PC-3 (cell line): ENCODE measurements at regions not wholly inside any gene's neighbourhood (a gene's known extent, or its start where the extent isn't known, plus 50 kb on each side); places are given as distances from the start of the nearest gene placed in this dataset.

Source experiments
- ATAC-seq: fragments of 200-7000 bp; cut with Tn5 transposase; 2 replicates; pipeline ENCODE4 v1.9.1; 2020; ENCODE audit warnings: mild to moderate bottlenecking, moderate library complexity
- BruUV-seq: library from RNA; stranded (reverse); fragments of 400-500 nt; replicated peaks from 2 replicates; lab custom pipeline; 2021; lab: Mats Ljungman, UMichigan
- CTCF ChIA-PET: fragments of 300-600 bp; sonication (Branson Sonifier 250); formaldehyde crosslinking; loops from one replicate; lab custom pipeline; 2022; ENCODE audit warnings: antibody characterized with exemption; lab: Charles Lee
- POLR2A ChIA-PET: fragments of 300-600 bp; sonication (Branson Sonifier 250); formaldehyde crosslinking; loops from one replicate; lab custom pipeline; 2022; ENCODE audit warnings: antibody characterized with exemption; ENCODE audit not compliant: unreplicated experiment; lab: Charles Lee
- DNase-seq: peaks from one replicate; pipeline ENCODE4 v3.0.0-alpha.2; 2015
- H2AFZ ChIP-seq: fragments of 300-600 bp; sonication (generic); 2 replicates; pipeline ENCODE4 v1.6.0; 2016; ENCODE audit warnings: antibody characterized with exemption, low read length
- H3F3A ChIP-seq: fragments of 300-600 bp; sonication (generic); one replicate; pipeline ENCODE4 v1.6.0; 2017; ENCODE audit warnings: antibody characterized with exemption, low read length, control low read depth, mild to moderate bottlenecking; ENCODE audit not compliant: unreplicated experiment
- H3K27ac ChIP-seq: fragments of 300-600 bp; sonication (generic); 2 replicates; pipeline ENCODE4 v1.5.1; 2016; ENCODE audit warnings: mild to moderate bottlenecking, low read length
- H3K27me3 ChIP-seq: fragments of 300-600 bp; sonication (generic); 2 replicates; pipeline ENCODE4 v1.6.1; 2016; ENCODE audit warnings: low read length, mixed read lengths
- H3K36me3 ChIP-seq: fragments of 300-600 bp; sonication (generic); 2 replicates; pipeline ENCODE4 v1.6.1; 2016; ENCODE audit warnings: low read depth, mixed run types, low read length, mixed read lengths
- H3K4me1 ChIP-seq: fragments of 300-600 bp; sonication (generic); 2 replicates; pipeline ENCODE4 v1.5.1; 2016; ENCODE audit warnings: low read length; ENCODE audit not compliant: insufficient read depth
- H3K4me2 ChIP-seq: fragments of 300-600 bp; sonication (generic); 2 replicates; pipeline ENCODE4 v1.6.0; 2016; ENCODE audit warnings: low read length
- H3K4me3 ChIP-seq: fragments of 300-600 bp; sonication (generic); 2 replicates; pipeline ENCODE4 v1.5.1; 2016; ENCODE audit warnings: mild to moderate bottlenecking, low read length, mixed read lengths
- H3K79me2 ChIP-seq: fragments of 300-600 bp; sonication (generic); 2 replicates; pipeline ENCODE4 v1.6.1; 2017; ENCODE audit warnings: low read length, mixed read lengths
- H3K9ac ChIP-seq: fragments of 300-600 bp; sonication (generic); 2 replicates; pipeline ENCODE4 v1.6.0; 2016; ENCODE audit warnings: mild to moderate bottlenecking, low read length
- H3K9me2 ChIP-seq: fragments of 300-600 bp; sonication (generic); replicated peaks from 2 replicates; pipeline ENCODE4 v1.6.1; 2016; ENCODE audit warnings: mixed run types, low read length, mixed read lengths
- H3K9me3 ChIP-seq: fragments of 300-600 bp; sonication (generic); 2 replicates; pipeline ENCODE4 v1.6.1; 2016; ENCODE audit warnings: low read length, mixed read lengths
- H4K20me1 ChIP-seq: fragments of 300-600 bp; sonication (generic); 2 replicates; pipeline ENCODE4 v1.6.1; 2016; ENCODE audit warnings: low read length, mixed read lengths
- EZH2 ChIP-seq: fragments of 300-600 bp; sonication (generic); IDR thresholded peaks from one replicate; pipeline ENCODE4 v1.6.1; 2017; ENCODE audit warnings: antibody characterized with exemption, mild to moderate bottlenecking, low read length; ENCODE audit not compliant: unreplicated experiment
- EZH2phosphoT487 ChIP-seq: fragments of 300-600 bp; sonication (generic); IDR thresholded peaks from 2 replicates; pipeline ENCODE4 v1.6.1; 2018; ENCODE audit warnings: mild to moderate bottlenecking, antibody characterized with exemption, low read length, borderline replicate concordance
- intact Hi-C: fragments of 100-400 bp; cut with micrococcal nuclease; formaldehyde crosslinking; loops from 2 replicates; pipeline ENCODE4 v1.9.0; 2023
- TF ChIP-seq, protein P1 (sequence below): fragments of 300-600 bp; sonication (generic); conservative IDR thresholded peaks from 2 replicates; pipeline ENCODE4 v1.5.1; 2017; ENCODE audit warnings: antibody characterized with exemption, low read depth, mild to moderate bottlenecking, low read length

GRCh38 chr2:238704471-238705225 lies 143.2 kb upstream of the TWIST2 start:
- Histone ChIP-seq H3K9me3 (no peaks in the 10 kb centered on the region), H3K4me3 (no peak overlapping the region), H3K9ac (no peak overlapping the region), H3K79me2 (no peaks in the 10 kb centered on the region), H3K4me2 (no peak overlapping the region), H3K27me3 (peaks cover 5% of the 10 kb centered on the region; the same call in 1 of the 2 replicates), H2AFZ (no peak overlapping the region), H3K9me2 (no peaks in the 10 kb centered on the region), H3K4me1 (no peaks in the 10 kb centered on the region), H3K36me3 (no peaks in the 10 kb centered on the region), H4K20me1 (no peaks in the 10 kb centered on the region), H3F3A (no peaks in the 10 kb centered on the region), H3K27ac (no peak overlapping the region)
- no peak for TF ChIP-seq EZH2phosphoT487
- TF ChIP-seq EZH2 = no peak
- TF ChIP-seq, protein P1, sequence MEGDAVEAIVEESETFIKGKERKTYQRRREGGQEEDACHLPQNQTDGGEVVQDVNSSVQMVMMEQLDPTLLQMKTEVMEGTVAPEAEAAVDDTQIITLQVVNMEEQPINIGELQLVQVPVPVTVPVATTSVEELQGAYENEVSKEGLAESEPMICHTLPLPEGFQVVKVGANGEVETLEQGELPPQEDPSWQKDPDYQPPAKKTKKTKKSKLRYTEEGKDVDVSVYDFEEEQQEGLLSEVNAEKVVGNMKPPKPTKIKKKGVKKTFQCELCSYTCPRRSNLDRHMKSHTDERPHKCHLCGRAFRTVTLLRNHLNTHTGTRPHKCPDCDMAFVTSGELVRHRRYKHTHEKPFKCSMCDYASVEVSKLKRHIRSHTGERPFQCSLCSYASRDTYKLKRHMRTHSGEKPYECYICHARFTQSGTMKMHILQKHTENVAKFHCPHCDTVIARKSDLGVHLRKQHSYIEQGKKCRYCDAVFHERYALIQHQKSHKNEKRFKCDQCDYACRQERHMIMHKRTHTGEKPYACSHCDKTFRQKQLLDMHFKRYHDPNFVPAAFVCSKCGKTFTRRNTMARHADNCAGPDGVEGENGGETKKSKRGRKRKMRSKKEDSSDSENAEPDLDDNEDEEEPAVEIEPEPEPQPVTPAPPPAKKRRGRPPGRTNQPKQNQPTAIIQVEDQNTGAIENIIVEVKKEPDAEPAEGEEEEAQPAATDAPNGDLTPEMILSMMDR = no peak
- ATAC-seq = no peak
- no TSS peak for BruUV-seq
- DNase-seq = no peak
- intact Hi-C loops = no loop called here
- ChIA-PET POLR2A (no interaction called here), CTCF (no interaction called here)

DNA sequence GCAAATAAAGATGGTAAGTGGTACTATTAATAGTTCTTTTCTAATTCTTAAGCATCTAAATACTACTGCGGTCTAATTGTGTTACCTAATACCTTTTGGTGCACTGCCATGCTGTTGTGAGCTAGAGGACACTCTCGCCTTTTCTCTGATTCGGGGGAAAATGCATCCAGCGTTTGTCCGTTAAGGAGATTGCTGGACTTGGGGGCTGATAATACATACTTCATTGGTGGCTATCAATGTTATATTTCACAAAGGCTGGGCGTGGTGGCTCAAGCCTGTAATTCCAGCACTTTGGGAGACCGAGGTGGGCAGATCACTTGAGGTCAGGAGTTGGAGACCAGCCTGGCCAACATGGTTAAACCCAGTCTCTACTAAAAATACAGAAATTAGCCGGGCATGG lies 141.7 kb upstream of the TWIST2 start:
- Histone ChIP-seq H3K9me2 (no peaks in the 10 kb centered on the region), H3K9ac (no peak overlapping the region), H4K20me1 (no peaks in the 10 kb centered on the region), H3F3A (no peaks in the 10 kb centered on the region), H3K9me3 (no peaks in the 10 kb centered on the region), H3K4me2 (no peak overlapping the region), H3K27me3 (peaks cover 11% of the 10 kb centered on the region; the same call in 1 of the 2 replicates), H3K4me1 (no peaks in the 10 kb centered on the region), H2AFZ (no peak overlapping the region), H3K27ac (no peak overlapping the region), H3K79me2 (no peaks in the 10 kb centered on the region), H3K4me3 (no peak overlapping the region), H3K36me3 (no peaks in the 10 kb centered on the region)
- ATAC-seq (no peak), DNase-seq (no peak)
- POLR2A ChIA-PET = no interaction called here
- TF ChIP-seq EZH2 = no peak
- no peak for TF ChIP-seq EZH2phosphoT487
- TF ChIP-seq, protein P1 = no peak
- CTCF ChIA-PET = interaction anchor here (0.6 kb wide), 1 partner anchor 50 kb away, joined by 4 read pairs; no protein-coding TSS in a partner anchor
- no TSS peak for BruUV-seq
- intact Hi-C loops = no loop called here

- no peaks in the 10 kb centered on the region for H3K9me2 ChIP-seq
- H3K9ac ChIP-seq = no peak overlapping the region
- no peak for ATAC-seq
- no peak overlapping the region for H2AFZ ChIP-seq
- intact Hi-C loops = no loop called here
- no peak overlapping the region for H3K4me2 ChIP-seq
- H3K36me3 ChIP-seq = no peaks in the 10 kb centered on the region
- no peaks in the 10 kb centered on the region for H3K9me3 ChIP-seq
- no peaks in the 10 kb centered on the region for H3K4me1 ChIP-seq
- H3K4me3 ChIP-seq = no peak overlapping the region
- H3F3A ChIP-seq = no peaks in the 10 kb centered on the region
- CTCF ChIA-PET = interaction anchor here (0.6 kb wide), 1 partner anchor 50 kb away, joined by 4 read pairs; no protein-coding TSS in a partner anchor
- H4K20me1 ChIP-seq = no peaks in the 10 kb centered on the region
- no peak overlapping the region for H3K27ac ChIP-seq
- H3K27me3 ChIP-seq = peaks cover 11% of the 10 kb centered on the region; the same call in 1 of the 2 replicates
- peak; percentile 28 for DNase-seq
- no peaks in the 10 kb centered on the region for H3K79me2 ChIP-seq
- BruUV-seq = no TSS peak
- POLR2A ChIA-PET = no interaction called here
- TF ChIP-seq EZH2 (no peak), EZH2phosphoT487 (no peak)
- TF ChIP-seq, protein P1 = peak; percentile 42; the same call in 1 of the 2 replicates
Observed at GRCh38 chr2:238706673-238707072, 141.2 kb upstream of the TWIST2 start.
